NCI-H187 treated with DMSO at 0.1 percent for 48 hours (cell line): ENCODE measurements at regions not wholly inside any gene's neighbourhood (a gene's known extent, or its start where the extent isn't known, plus 50 kb on each side); places are given as distances from the start of the nearest gene placed in this dataset.

Experiments used
- DNase-seq: peaks from one replicate; lab custom pipeline; 2025; lab: John Stamatoyannopoulos, UW

GRCh38 chr9:113741886-113742854, 133.9 kb upstream of the ZNF618 start:
- no peak for DNase-seq

GRCh38 chr9:113742878-113743277, 133.2 kb upstream of the ZNF618 start:
- DNase-seq = no peak

GRCh38 chr9:113746486-113746885, 129.6 kb upstream of the ZNF618 start:
- DNase-seq = no peak

GRCh38 chr9:113748135-113748534, 128.0 kb upstream of the ZNF618 start:
- no peak for DNase-seq

GRCh38 chr9:113753398-113754119, 122.5 kb upstream of the ZNF618 start:
- DNase-seq = no peak

GRCh38 chr9:113754739-113755138, 121.4 kb upstream of the ZNF618 start:
- DNase-seq = no peak

GRCh38 chr9:113755433-113755832, 120.7 kb upstream of the ZNF618 start:
- DNase-seq = no peak

- DNase-seq = no peak
Measured at GRCh38 chr9:113756476-113757192, 119.5 kb upstream of the ZNF618 start.

- DNase-seq = no peak
Measured at GRCh38 chr9:113763429-113763828, 112.7 kb upstream of the ZNF618 start.

GRCh38 chr9:113764572-113764971, 111.5 kb upstream of the ZNF618 start:
- no peak for DNase-seq

- DNase-seq = no peak
Measured at GRCh38 chr9:113769412-113769811, 106.7 kb upstream of the ZNF618 start.

GRCh38 chr9:113770396-113770795, 105.7 kb upstream of the ZNF618 start:
- DNase-seq = no peak

GRCh38 chr9:113771199-113771598, 104.9 kb upstream of the ZNF618 start:
- DNase-seq = no peak

GRCh38 chr9:113772121-113772810, 103.8 kb upstream of the ZNF618 start:
- no peak for DNase-seq

GRCh38 chr9:113774963-113775362, 101.1 kb upstream of the ZNF618 start:
- no peak for DNase-seq

GRCh38 chr9:113775749-113776148, 100.4 kb upstream of the ZNF618 start:
- no peak for DNase-seq

GRCh38 chr9:113776194-113776593, 99.9 kb upstream of the ZNF618 start:
- no peak for DNase-seq

GRCh38 chr9:113781381-113781780, 94.7 kb upstream of the ZNF618 start:
- DNase-seq = no peak

- no peak for DNase-seq
Measured at GRCh38 chr9:113781896-113782295, 94.2 kb upstream of the ZNF618 start.

- no peak for DNase-seq
Measured at GRCh38 chr9:113783475-113783874, 92.6 kb upstream of the ZNF618 start.

GRCh38 chr9:113785334-113785733, 90.8 kb upstream of the ZNF618 start:
- DNase-seq = no peak

- no peak for DNase-seq
Measured at GRCh38 chr9:113786071-113786470, 90.0 kb upstream of the ZNF618 start.
